ENCODE measurements at regions not wholly inside any gene's neighbourhood (a gene's known extent, or its start where the extent isn't known, plus 50 kb on each side); places are given as distances from the start of the nearest gene placed in this dataset.

- Histone ChIP-seq H3K14ac (ENCODE audit: insufficient read depth, low read length) (no peak overlapping the region), H3K4ac (ENCODE audit: low read depth, low read length) (no peak overlapping the region), H2AFZ (ENCODE audit: low read length) (no peak overlapping the region), H3K79me2 (ENCODE audit: insufficient read depth, low read length) (no peaks in the 10 kb centered on the region), H2BK20ac (ENCODE audit: low read depth, low read length, poor library complexity, severe bottlenecking) (no peak overlapping the region), H3K27ac (ENCODE audit: insufficient read length, low read depth, low read length) (no peak overlapping the region), H3K23me2 (ENCODE audit: insufficient read length, low read depth, low read length, poor library complexity, severe bottlenecking) (no peaks in the 10 kb centered on the region), H3K79me1 (ENCODE audit: insufficient read depth, low read depth, low read length, poor library complexity, severe bottlenecking) (no peaks in the 10 kb centered on the region), H3K23ac (ENCODE audit: insufficient read length, low read depth, low read length) (no peak overlapping the region), H2BK5ac (ENCODE audit: insufficient read length, low read length) (no peak overlapping the region), H4K5ac (ENCODE audit: insufficient read length, low read depth, low read length) (no peak overlapping the region), H3K27me3 (ENCODE audit: insufficient read depth, low read length) (no peaks in the 10 kb centered on the region), H3K56ac (ENCODE audit: insufficient read length, low read depth, low read length) (no peak overlapping the region), H3K9ac (ENCODE audit: extremely low read depth, insufficient read length, low read length) (no peak overlapping the region), H4K91ac (ENCODE audit: insufficient read length, low read depth, low read length) (no peak overlapping the region), H2BK12ac (ENCODE audit: insufficient read length, low read depth, low read length) (no peak overlapping the region), H4K20me1 (ENCODE audit: control insufficient read depth, insufficient read depth, insufficient read length) (no peaks in the 10 kb centered on the region), H2BK120ac (ENCODE audit: low read depth, low read length, poor library complexity, severe bottlenecking) (no peak overlapping the region), H3K4me2 (ENCODE audit: insufficient read depth, insufficient read length, low read length) (no peak overlapping the region), H3K18ac (ENCODE audit: insufficient read length, low read depth, low read length) (no peak overlapping the region), H4K8ac (replicated peaks; ENCODE audit: insufficient read length, low read depth, low read length) (no peak overlapping the region), H2AK5ac (ENCODE audit: insufficient read length, low read length) (no peak overlapping the region), H3K9me3 (ENCODE audit: control insufficient read depth, low read depth, low read length) (no peaks in the 10 kb centered on the region), H3K4me1 (ENCODE audit: insufficient read depth, low read length) (no peaks in the 10 kb centered on the region), H3T11ph (ENCODE audit: low read length) (no peak overlapping the region), H2BK15ac (ENCODE audit: low read depth, low read length) (no peak overlapping the region)
- Mint-ChIP-seq H3K27me3 (ENCODE audit: low read depth) (no peaks in the 10 kb centered on the region), H3K4me3 (no peak overlapping the region), H3K27ac (no peak overlapping the region), H3K9me3 (peaks cover 0 to 3% of the 10 kb centered on the region in 2 experiments; a peak in 2 of 5 replicates), H3K4me1 (no peaks in the 10 kb centered on the region), H3K36me3 (ENCODE audit: insufficient read depth in 1 of 3, low read depth in 3 of 3) (no peaks in the 10 kb centered on the region)
- TF ChIP-seq CTCF (conservative IDR thresholded peaks at IDR 0.05) = no peak
- no peak for DNase-seq
- no CpG with 5 or more reads among the region's 3 CpGs for WGBS (ENCODE audit: extremely low coverage, insufficient read length, low lambda C conversion rate)
Measured at GRCh38 chr6:55040102-55040848, 134.0 kb upstream of the HCRTR2 start.
